Neural progenitor cell (in vitro differentiated cells): ENCODE measurements at regions not wholly inside any gene's neighbourhood (a gene's known extent, or its start where the extent isn't known, plus 50 kb on each side); places are given as distances from the start of the nearest gene placed in this dataset.

Source experiments
- EZH2 ChIP-seq: fragments of 200-600 bp; sonication (generic); IDR thresholded peaks from 2 replicates; pipeline ENCODE4 v1.6.1; 2017; ENCODE audit warnings: antibody characterized with exemption, mild to moderate bottlenecking, moderate library complexity
- TF ChIP-seq, protein P1 (sequence below): fragments of 200-600 bp; sonication (generic); IDR thresholded peaks from 2 replicates; pipeline ENCODE4 v1.5.1; 2017; ENCODE audit warnings: antibody characterized with exemption, mild to moderate bottlenecking

DNA sequence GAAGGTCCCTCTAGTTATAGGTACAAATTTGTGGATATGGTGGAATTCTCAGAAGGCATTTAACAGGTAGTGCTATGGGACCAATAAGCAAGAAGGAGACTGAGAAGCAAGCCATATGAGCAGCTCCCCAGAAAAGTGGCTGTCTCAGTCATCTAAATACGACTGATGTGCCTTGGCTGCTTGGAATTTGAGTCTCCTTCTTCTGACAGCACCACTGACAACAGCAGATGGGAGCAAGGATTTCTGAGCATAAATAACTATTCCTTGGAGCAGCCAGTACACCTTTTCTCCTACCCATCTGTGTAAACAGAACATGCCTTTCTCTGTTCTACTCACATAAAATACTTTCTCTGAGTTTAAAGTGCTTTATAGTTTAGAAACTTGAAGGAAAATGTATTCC is 196.2 kb downstream of the GABRG1 start:
- TF ChIP-seq, protein P1, sequence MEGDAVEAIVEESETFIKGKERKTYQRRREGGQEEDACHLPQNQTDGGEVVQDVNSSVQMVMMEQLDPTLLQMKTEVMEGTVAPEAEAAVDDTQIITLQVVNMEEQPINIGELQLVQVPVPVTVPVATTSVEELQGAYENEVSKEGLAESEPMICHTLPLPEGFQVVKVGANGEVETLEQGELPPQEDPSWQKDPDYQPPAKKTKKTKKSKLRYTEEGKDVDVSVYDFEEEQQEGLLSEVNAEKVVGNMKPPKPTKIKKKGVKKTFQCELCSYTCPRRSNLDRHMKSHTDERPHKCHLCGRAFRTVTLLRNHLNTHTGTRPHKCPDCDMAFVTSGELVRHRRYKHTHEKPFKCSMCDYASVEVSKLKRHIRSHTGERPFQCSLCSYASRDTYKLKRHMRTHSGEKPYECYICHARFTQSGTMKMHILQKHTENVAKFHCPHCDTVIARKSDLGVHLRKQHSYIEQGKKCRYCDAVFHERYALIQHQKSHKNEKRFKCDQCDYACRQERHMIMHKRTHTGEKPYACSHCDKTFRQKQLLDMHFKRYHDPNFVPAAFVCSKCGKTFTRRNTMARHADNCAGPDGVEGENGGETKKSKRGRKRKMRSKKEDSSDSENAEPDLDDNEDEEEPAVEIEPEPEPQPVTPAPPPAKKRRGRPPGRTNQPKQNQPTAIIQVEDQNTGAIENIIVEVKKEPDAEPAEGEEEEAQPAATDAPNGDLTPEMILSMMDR = no peak
- TF ChIP-seq EZH2 = no peak
